ENCODE measurements at regions not wholly inside any gene's neighbourhood (a gene's known extent, or its start where the extent isn't known, plus 50 kb on each side); places are given as distances from the start of the nearest gene placed in this dataset.
A peak's percentile ranks its signal among the peaks of the same experiment; 100 is the strongest.

DNA sequence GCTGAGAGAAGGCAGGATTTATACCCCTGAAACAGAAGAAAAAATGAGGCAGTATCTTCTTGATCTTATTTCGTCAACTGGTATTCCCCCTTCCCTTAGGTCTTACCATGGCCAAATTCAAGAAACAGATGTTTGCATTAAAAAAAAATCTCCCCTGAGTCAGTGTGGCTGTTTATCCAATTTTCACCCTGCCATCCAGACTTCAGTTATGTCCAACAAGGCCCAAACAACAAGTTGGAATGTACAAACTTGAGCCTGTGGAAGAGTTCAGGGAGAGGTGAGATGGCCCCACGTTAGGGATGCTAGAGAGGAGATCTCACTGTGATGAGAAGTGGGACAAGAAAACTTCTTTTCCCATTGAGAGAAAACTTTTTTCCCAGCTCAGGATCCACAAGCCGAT, 147.2 kb upstream of the PROX1 start:
- no peaks in the 10 kb centered on the region for H3K36me3 ChIP-seq
- intact Hi-C loops (cut with DNase I): no loop called here
- no peak for ATAC-seq

DNA sequence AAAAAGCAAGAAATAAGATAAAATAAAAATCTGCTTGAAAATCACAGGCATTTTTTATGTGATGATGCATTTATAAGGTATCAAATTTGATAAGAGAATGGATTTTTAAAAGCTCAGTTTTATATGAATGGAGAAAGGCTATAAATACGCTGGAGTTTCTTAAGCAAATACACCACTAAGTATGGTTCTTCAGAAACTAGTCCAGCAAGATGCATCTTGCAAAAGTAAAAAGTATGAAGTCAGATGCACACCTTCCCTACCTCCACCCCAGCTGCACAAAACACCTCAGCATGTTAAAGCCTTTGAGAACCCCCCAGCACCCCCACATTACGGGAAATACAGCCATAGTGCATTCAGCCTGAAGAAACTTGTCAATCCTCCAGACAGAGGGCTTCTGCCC, 143.1 kb upstream of the PROX1 start:
- no peaks in the 10 kb centered on the region for H3K4me1 ChIP-seq
- no peak overlapping the region for H3K27ac ChIP-seq
- no peak overlapping the region for H3K4me3 ChIP-seq
- H3K27me3 ChIP-seq: no peaks in the 10 kb centered on the region
- DNase-seq (peak in 1 of 4 donors; percentile 34), ATAC-seq (peak; percentile 59)
- TF ChIP-seq, protein P1, sequence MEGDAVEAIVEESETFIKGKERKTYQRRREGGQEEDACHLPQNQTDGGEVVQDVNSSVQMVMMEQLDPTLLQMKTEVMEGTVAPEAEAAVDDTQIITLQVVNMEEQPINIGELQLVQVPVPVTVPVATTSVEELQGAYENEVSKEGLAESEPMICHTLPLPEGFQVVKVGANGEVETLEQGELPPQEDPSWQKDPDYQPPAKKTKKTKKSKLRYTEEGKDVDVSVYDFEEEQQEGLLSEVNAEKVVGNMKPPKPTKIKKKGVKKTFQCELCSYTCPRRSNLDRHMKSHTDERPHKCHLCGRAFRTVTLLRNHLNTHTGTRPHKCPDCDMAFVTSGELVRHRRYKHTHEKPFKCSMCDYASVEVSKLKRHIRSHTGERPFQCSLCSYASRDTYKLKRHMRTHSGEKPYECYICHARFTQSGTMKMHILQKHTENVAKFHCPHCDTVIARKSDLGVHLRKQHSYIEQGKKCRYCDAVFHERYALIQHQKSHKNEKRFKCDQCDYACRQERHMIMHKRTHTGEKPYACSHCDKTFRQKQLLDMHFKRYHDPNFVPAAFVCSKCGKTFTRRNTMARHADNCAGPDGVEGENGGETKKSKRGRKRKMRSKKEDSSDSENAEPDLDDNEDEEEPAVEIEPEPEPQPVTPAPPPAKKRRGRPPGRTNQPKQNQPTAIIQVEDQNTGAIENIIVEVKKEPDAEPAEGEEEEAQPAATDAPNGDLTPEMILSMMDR (IDR thresholded peaks at IDR 0.05): no peak
- no peaks in the 10 kb centered on the region for H3K9me3 ChIP-seq
- no peaks in the 10 kb centered on the region for H3K36me3 ChIP-seq
- intact Hi-C loops (cut with DNase I): no loop called here

More for the DNA sequence above, 147.2 kb upstream of the PROX1 start:
- Histone ChIP-seq H3K4me3 (no peak overlapping the region), H3K9me3 (no peaks in the 10 kb centered on the region), H3K27ac (no peak overlapping the region), H3K27me3 (no peaks in the 10 kb centered on the region), H3K4me1 (no peaks in the 10 kb centered on the region)
- no peak for DNase-seq
- TF ChIP-seq, protein P1 (IDR thresholded peaks at IDR 0.05): no peak

DNA sequence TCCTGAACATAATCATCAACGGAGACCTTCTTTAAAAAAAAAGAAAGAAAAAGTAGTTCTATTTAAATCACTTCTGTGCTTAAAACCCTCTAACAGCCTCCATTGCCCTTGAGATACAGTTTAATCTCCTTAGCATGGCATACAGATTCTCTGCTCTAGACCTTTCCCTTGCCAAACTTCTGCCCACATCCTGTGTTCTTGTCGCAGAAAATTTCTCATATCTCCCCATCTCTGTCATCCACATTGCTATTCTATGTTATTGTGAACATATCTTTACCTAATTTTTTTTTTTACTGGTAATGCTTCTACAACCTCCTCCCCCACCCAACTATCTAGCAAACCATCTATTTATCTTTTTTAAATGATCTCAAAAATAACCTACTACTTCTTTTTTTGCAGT, 135.7 kb upstream of the PROX1 start:
- intact Hi-C loops (cut with DNase I): no loop called here
- H3K27ac ChIP-seq: no peak overlapping the region
- no peak for ATAC-seq

DNA sequence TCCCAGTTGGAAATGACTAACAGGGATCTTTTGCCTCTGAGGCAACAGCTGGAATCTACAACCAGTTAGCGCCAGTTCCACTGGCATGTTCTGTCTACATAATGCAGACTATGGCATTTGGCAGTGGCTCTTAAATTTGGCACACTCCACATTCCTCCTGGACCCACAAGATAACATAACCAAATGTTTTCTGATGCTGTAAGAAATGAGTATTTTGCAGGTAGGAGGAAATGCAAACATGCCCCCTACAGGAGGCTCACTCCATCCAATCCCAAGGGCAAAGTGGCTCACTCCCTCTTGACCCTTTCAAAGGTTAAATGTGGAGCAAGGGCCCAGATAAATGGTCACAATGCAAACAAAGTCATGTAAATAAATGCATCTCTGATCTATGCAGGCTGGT, 129.2 kb upstream of the PROX1 start:
- DNase-seq (no peak), ATAC-seq (no peak)
- H3K27me3 ChIP-seq: no peaks in the 10 kb centered on the region
- intact Hi-C loops (cut with DNase I): no loop called here
- no peaks in the 10 kb centered on the region for H3K36me3 ChIP-seq
- no peak overlapping the region for H3K4me3 ChIP-seq
- no peaks in the 10 kb centered on the region for H3K9me3 ChIP-seq
- TF ChIP-seq, protein P1 (IDR thresholded peaks at IDR 0.05): no peak
- no peaks in the 10 kb centered on the region for H3K4me1 ChIP-seq
- H3K27ac ChIP-seq: no peak overlapping the region

More for the DNA sequence above, 135.7 kb upstream of the PROX1 start:
- Histone ChIP-seq H3K9me3 (no peaks in the 10 kb centered on the region), H3K36me3 (no peaks in the 10 kb centered on the region), H3K4me1 (no peaks in the 10 kb centered on the region), H3K27me3 (peaks cover 0 to 6% of the 10 kb centered on the region in 2 donors), H3K4me3 (no peak overlapping the region)
- TF ChIP-seq, protein P1 (IDR thresholded peaks at IDR 0.05): no peak
- DNase-seq: no peak

DNA sequence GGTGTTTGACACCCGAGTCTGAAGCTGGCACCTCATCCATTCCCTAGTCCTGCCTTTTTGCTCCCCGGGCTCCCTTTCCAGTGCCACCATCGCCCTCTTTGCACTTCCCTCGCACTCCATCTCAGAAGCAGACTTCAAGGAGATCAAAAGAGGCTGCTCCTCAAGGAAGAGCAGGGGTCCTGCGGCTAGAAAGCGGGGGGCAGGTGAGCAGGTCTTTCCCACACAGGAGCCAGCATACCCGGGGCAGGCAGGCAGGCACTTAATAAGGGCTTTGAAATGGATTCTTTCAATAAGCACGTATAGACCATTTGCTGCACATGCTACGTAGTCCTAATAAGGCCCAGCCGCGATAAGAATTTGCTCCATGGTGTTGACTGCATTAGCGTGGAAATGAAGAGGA, 125.9 kb upstream of the PROX1 start:
- H3K36me3 ChIP-seq: no peaks in the 10 kb centered on the region
- TF ChIP-seq, protein P1 (IDR thresholded peaks at IDR 0.05): no peak
- ATAC-seq (no peak), DNase-seq (no peak)
- no peaks in the 10 kb centered on the region for H3K27me3 ChIP-seq
- H3K27ac ChIP-seq: no peak overlapping the region
- no peaks in the 10 kb centered on the region for H3K9me3 ChIP-seq
- intact Hi-C loops (cut with DNase I): no loop called here
- no peaks in the 10 kb centered on the region for H3K4me1 ChIP-seq
- no peak overlapping the region for H3K4me3 ChIP-seq

Data from left lung (tissue), 4 donors.